Prostate gland (tissue), 2 donors: ENCODE measurements at regions not wholly inside any gene's neighbourhood (a gene's known extent, or its start where the extent isn't known, plus 50 kb on each side); places are given as distances from the start of the nearest gene placed in this dataset.
"Not testable (repeated sequence)": the region's sequence is repeated elsewhere in the genome, so short reads cannot be mapped to it uniquely, and the experiment has no call there.

ENCODE experiments used
- DNase-seq: peaks from one replicate; pipeline ENCODE4 v3.0.0-alpha.2; 2019; ENCODE audit warnings: low spot score
- H3K27ac ChIP-seq, 2 donors: fragments of 200-600 bp; sonication (generic); 2 replicates each; pipeline ENCODE4 v1.5.1; 2017 to 2019
- H3K27me3 ChIP-seq: fragments of 200-600 bp; sonication (generic); replicated peaks from 2 replicates; pipeline ENCODE4 v1.5.1; 2019; ENCODE audit not compliant: insufficient read depth
- H3K36me3 ChIP-seq, 2 donors: fragments of 200-600 bp; sonication (generic); 1 replicate in 1 of 2; 2 replicates in 1 of 2; pipeline versions ENCODE4 v1.5.1 to v1.8.1; 2017 to 2019
- H3K4me1 ChIP-seq: fragments of 200-600 bp; sonication (generic); replicated peaks from 2 replicates; pipeline ENCODE4 v1.5.1; 2019
- H3K4me3 ChIP-seq, 2 donors: fragments of 200-600 bp; sonication (generic); 2 replicates each; pipeline ENCODE4 v1.5.1; 2017 to 2019
- H3K9me3 ChIP-seq: fragments of 200-600 bp; sonication (generic); 2 replicates; pipeline ENCODE4 v1.5.1; 2017
- POLR2A ChIP-seq: fragments of 450-650 bp; IDR thresholded peaks from one replicate; pipeline ENCODE4 v1.6.1; 2016; ENCODE audit warnings: antibody characterized with exemption, mild to moderate bottlenecking
- POLR2AphosphoS5 ChIP-seq: sonication (generic); formaldehyde crosslinking; IDR thresholded peaks from one replicate; pipeline ENCODE4 v1.6.1; 2017; ENCODE audit warnings: antibody characterized with exemption
- WGBS: methylation state at CpG from one replicate; pipeline ENCODE4 v1.1.5; 2018; 5-methylcytosine and 5-hydroxymethylcytosine counted together
- intact Hi-C: fragments of 100-400 bp; cut with DNase I; formaldehyde crosslinking; loops from one replicate; pipeline ENCODE4 v1.14.2; 2022
- TF ChIP-seq, protein P1 (sequence below), 4 experiments: fragments of 200-600 bp in 2 of 4; fragments of 450-650 bp in 2 of 4; sonication (generic) in 2 of 4; IDR thresholded peaks; 1 replicate in 3 of 4; 2 replicates in 1 of 4; pipeline ENCODE4 v1.5.1; 2016 to 2019; ENCODE audit warnings: antibody characterized with exemption in 4 of 4, mild to moderate bottlenecking in 2 of 4, moderate library complexity in 2 of 4

DNA sequence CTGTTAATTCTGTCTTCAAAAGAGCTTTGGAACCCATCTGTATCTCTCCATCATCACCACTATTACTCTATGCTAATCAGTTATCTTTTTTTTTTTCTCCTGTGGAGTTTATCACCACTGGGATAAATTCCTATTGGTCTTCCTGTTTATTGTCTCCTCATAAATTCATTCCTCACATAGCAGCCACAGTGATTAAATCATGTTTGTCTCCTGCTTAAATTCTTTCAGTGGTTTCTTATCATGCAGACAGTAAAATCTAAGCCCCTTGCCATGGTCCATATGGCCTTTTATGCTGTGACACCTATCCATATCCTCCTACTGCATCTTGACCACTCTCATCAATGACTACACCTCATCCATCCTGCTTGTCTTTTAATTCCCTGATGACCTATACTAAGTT, 239.8 kb upstream of the ZEB2 start:
- Histone ChIP-seq H3K27ac (no peak overlapping the region), H3K27me3 (no peaks in the 10 kb centered on the region), H3K36me3 (no peaks in the 10 kb centered on the region), H3K4me1 (no peaks in the 10 kb centered on the region), H3K9me3 (no peaks in the 10 kb centered on the region), H3K4me3 (no peak overlapping the region)
- no peak for TF ChIP-seq POLR2A
- no peak for TF ChIP-seq POLR2AphosphoS5
- TF ChIP-seq, protein P1, sequence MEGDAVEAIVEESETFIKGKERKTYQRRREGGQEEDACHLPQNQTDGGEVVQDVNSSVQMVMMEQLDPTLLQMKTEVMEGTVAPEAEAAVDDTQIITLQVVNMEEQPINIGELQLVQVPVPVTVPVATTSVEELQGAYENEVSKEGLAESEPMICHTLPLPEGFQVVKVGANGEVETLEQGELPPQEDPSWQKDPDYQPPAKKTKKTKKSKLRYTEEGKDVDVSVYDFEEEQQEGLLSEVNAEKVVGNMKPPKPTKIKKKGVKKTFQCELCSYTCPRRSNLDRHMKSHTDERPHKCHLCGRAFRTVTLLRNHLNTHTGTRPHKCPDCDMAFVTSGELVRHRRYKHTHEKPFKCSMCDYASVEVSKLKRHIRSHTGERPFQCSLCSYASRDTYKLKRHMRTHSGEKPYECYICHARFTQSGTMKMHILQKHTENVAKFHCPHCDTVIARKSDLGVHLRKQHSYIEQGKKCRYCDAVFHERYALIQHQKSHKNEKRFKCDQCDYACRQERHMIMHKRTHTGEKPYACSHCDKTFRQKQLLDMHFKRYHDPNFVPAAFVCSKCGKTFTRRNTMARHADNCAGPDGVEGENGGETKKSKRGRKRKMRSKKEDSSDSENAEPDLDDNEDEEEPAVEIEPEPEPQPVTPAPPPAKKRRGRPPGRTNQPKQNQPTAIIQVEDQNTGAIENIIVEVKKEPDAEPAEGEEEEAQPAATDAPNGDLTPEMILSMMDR (IDR thresholded peaks at IDR 0.05) = no peak
- intact Hi-C loops = no loop called here
- DNase-seq = no peak

DNA sequence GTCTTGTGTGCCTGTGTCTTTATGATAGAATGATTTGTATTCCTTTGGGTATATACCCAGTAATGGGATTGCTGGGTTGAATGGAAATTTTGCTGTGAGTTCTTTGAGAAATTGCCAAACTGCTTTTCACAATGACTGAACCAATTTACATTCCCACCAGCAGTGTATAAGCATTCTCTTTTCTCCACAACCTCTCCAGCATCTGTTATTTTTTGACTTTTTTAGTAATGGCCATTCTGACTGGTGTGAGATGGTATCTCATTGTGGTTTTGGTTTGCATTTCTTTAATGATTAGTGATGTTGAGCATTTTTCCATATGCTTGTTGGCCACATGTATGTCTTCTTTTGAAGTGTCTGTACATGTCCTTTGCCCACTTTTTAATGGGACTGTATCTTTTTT, 238.3 kb upstream of the ZEB2 start:
- intact Hi-C loops, H3K9me3 ChIP-seq, H3K27me3 ChIP-seq, H3K4me3 ChIP-seq, H3K4me1 ChIP-seq, H3K36me3 ChIP-seq, DNase-seq, H3K27ac ChIP-seq: not testable (repeated sequence)

DNA sequence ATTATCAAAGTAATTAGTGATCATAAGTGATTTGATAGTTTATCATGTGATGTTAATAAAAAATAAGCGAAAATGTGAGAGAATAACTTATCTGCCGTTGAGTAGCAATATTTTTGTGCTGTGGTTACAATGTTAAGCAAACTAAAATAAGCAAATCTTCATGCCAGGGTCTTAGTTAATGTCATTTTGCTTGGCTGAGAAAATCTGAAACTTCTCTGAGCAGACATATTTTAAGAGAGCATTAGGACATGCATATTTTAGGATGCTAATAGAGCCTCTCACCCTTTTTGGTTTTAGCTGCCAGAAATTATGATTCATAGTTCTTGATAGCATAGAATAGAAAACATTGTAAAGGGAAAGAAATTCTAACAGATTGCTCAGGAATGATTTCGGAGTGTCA, 233.5 kb upstream of the ZEB2 start:
- WGBS = 72% methylated on average over 3 of the region's 3 CpGs

DNA sequence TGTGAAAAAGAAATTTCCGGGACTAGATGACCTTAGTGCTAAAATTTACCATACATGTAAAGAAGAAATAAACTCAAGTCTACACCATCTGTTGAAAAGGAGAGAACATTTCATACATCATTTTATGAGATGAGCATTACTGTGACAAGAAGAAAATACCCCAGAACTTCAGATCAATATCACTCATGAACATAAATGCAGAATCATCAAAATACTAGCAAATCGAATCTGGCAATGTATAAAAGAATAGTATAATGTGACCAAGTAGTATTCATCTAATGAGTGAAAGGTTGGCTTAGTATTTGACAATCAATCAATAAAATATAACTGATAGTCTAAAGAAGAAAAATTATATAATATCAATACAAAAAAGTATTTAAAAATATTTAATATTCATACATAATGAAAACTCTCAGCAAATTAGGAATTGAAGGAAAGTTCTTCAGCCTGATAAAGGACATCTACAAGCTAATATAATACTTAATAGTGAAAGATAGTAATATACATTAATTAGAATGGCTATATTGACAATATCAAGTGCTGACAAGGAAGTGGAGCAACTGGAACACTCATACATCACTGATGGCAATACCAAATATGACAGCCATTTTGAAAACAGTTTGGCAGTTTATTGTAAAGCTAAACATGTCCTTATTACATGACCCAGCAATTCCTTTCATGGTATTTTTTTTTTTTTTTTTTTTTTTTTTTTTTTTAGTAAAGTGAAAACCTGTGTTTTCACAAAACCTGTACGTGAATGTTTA, 231.4 kb upstream of the ZEB2 start:
- Histone ChIP-seq H3K9me3 (no peaks in the 10 kb centered on the region), H3K36me3 (no peaks in the 10 kb centered on the region), H3K27ac (no peak overlapping the region), H3K4me3 (no peak overlapping the region), H3K27me3 (no peaks in the 10 kb centered on the region), H3K4me1 (no peaks in the 10 kb centered on the region)
- TF ChIP-seq, protein P1 (IDR thresholded peaks at IDR 0.05) = no peak
- TF ChIP-seq POLR2A (no peak), POLR2AphosphoS5 (no peak)
- DNase-seq = no peak
- WGBS = 94% methylated on average over 3 of the region's 3 CpGs
- intact Hi-C loops = no loop called here

More for the DNA sequence above, 233.5 kb upstream of the ZEB2 start:
- Histone ChIP-seq H3K9me3 (no peaks in the 10 kb centered on the region), H3K36me3 (no peaks in the 10 kb centered on the region), H3K27me3 (no peaks in the 10 kb centered on the region), H3K4me3 (no peak overlapping the region), H3K27ac (no peak overlapping the region), H3K4me1 (no peaks in the 10 kb centered on the region)
- TF ChIP-seq, protein P1 (IDR thresholded peaks at IDR 0.05) = no peak
- no peak for TF ChIP-seq POLR2AphosphoS5
- TF ChIP-seq POLR2A = no peak
- DNase-seq = no peak
- intact Hi-C loops = no loop called here

DNA sequence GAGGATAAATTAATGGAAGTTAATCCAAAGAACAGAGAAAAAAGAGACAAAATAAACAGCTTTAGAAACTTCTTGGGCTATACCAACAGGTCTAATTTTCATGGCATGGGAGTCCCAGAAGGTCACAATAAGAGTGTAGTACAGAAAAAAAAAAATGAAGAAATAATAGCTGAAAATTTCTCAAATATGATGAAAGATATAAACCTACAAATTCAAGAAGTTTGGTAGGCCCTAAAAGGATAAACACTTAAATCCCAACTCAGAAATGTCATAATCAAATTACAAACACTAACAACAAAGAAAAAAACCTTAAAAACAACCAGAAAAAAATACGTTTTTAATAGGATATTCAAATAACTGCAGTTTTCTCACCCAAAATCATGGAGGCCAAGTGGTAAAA, 229.3 kb upstream of the ZEB2 start:
- Histone ChIP-seq H3K27me3 (no peaks in the 10 kb centered on the region), H3K4me1 (no peaks in the 10 kb centered on the region), H3K4me3 (no peak overlapping the region), H3K9me3 (no peaks in the 10 kb centered on the region), H3K36me3 (no peaks in the 10 kb centered on the region), H3K27ac (no peak overlapping the region)
- intact Hi-C loops = no loop called here
- WGBS = 82% methylated on average over 1 of the region's 1 CpG
- DNase-seq = no peak
- TF ChIP-seq POLR2AphosphoS5 (no peak), POLR2A (no peak)
- TF ChIP-seq, protein P1 (IDR thresholded peaks at IDR 0.05) = no peak
